Activated T-cell treated with anti-CD3 and anti-CD28 coated beads, Interleukin-2, amount 50 U/mL, for 1 hour (primary cell): ENCODE measurements at regions not wholly inside any gene's neighbourhood (a gene's known extent, or its start where the extent isn't known, plus 50 kb on each side); places are given as distances from the start of the nearest gene placed in this dataset.
"Not testable (repeated sequence)": the region's sequence is repeated elsewhere in the genome, so short reads cannot be mapped to it uniquely, and the experiment has no call there.

Source experiments
- DNase-seq: peaks from one replicate; pipeline ENCODE4 v3.0.0-alpha.2; 2020

- no peak for DNase-seq
Measured at GRCh38 chr6:155791891-155792290, 336.3 kb upstream of the NOX3 start.

GRCh38 chr6:155791186-155791585 is 335.5 kb upstream of the NOX3 start:
- no peak for DNase-seq

- no peak for DNase-seq
Measured at GRCh38 chr6:155787168-155787567, 331.5 kb upstream of the NOX3 start.

- no peak for DNase-seq
Measured at GRCh38 chr6:155786528-155786927, 330.9 kb upstream of the NOX3 start.

- DNase-seq = no peak
Measured at GRCh38 chr6:155782739-155783459, 327.3 kb upstream of the NOX3 start.

- no peak for DNase-seq
Measured at GRCh38 chr6:155782320-155782731, 326.7 kb upstream of the NOX3 start.

- DNase-seq = no peak
Measured at GRCh38 chr6:155779456-155779855, 323.8 kb upstream of the NOX3 start.

GRCh38 chr6:155778336-155778735 is 322.7 kb upstream of the NOX3 start:
- no peak for DNase-seq

GRCh38 chr6:155771822-155772221 is 316.2 kb upstream of the NOX3 start:
- DNase-seq = no peak

- DNase-seq = no peak
Measured at GRCh38 chr6:155770856-155771255, 315.2 kb upstream of the NOX3 start.

- no peak for DNase-seq
Measured at GRCh38 chr6:155770313-155770712, 314.7 kb upstream of the NOX3 start.

- DNase-seq = no peak
Measured at GRCh38 chr6:155765275-155766194, 309.9 kb upstream of the NOX3 start.

GRCh38 chr6:155762649-155763048 is 307.0 kb upstream of the NOX3 start:
- no peak for DNase-seq

- no peak for DNase-seq
Measured at GRCh38 chr6:155755452-155755851, 299.8 kb upstream of the NOX3 start.

- DNase-seq = not testable (repeated sequence)
Measured at GRCh38 chr6:155748778-155749177, 293.1 kb upstream of the NOX3 start.

GRCh38 chr6:155747491-155747890 is 291.9 kb upstream of the NOX3 start:
- no peak for DNase-seq

GRCh38 chr6:155740781-155741399 is 285.3 kb upstream of the NOX3 start:
- DNase-seq = no peak

- DNase-seq = no peak
Measured at GRCh38 chr6:155738602-155739105, 283.0 kb upstream of the NOX3 start.

- DNase-seq = no peak
Measured at GRCh38 chr6:155717374-155717773, 261.7 kb upstream of the NOX3 start.

- DNase-seq = no peak
Measured at GRCh38 chr6:155710704-155711103, 255.1 kb upstream of the NOX3 start.

- no peak for DNase-seq
Measured at GRCh38 chr6:155709262-155709661, 253.6 kb upstream of the NOX3 start.

- no peak for DNase-seq
Measured at GRCh38 chr6:155708100-155708499, 252.5 kb upstream of the NOX3 start.

GRCh38 chr6:155706806-155707205 is 251.2 kb upstream of the NOX3 start:
- no peak for DNase-seq
